ENCODE measurements at regions not wholly inside any gene's neighbourhood (a gene's known extent, or its start where the extent isn't known, plus 50 kb on each side); places are given as distances from the start of the nearest gene placed in this dataset.

DNA sequence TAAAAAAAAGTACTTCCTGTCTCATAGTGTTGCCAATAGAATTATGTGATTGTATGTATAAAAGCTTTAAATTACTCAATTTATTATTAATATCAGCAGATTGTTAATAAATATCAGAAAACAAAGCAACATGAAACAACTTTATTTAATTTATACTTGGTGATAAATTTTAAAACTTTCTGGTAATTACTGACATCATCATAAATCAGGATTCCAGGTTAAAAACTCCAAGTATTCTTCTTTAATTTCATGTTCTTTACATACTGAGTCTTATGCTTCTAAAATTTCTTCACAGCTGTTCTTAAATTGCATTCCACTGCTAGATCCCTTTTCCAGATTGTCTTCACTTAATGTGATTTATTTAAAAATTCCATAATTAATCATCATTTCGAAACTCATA is 1224.5 kb downstream of the PCDH18 start:
- Histone ChIP-seq H4K20me1 (ENCODE audit: insufficient read depth, low read length) (no peaks in the 10 kb centered on the region), H3K79me1 (ENCODE audit: low read depth in 1 of 2, low read length in 2 of 2) (no peaks in the 10 kb centered on the region), H2AK5ac (ENCODE audit: low read depth, low read length) (no peak overlapping the region), H3K9me3 (ENCODE audit: control insufficient read depth, insufficient read depth, low read length) (peaks cover 2% of the 10 kb centered on the region; the same call in 1 of the 2 replicates), H2BK15ac (ENCODE audit: low read depth, low read length) (no peak overlapping the region), H2AK9ac (replicated peaks; ENCODE audit: low read depth, low read length, poor library complexity) (no peak overlapping the region), H2BK5ac (ENCODE audit: low read depth, low read length, poor library complexity, severe bottlenecking) (no peak overlapping the region), H4K8ac (ENCODE audit: low read depth in 2 of 2, low read length in 2 of 2) (no peak overlapping the region), H3K14ac (replicated peaks; ENCODE audit: low read depth, low read length) (no peak overlapping the region), H3K27ac (ENCODE audit: insufficient read depth, low read length) (no peak overlapping the region), H2AFZ (replicated peaks; ENCODE audit: low read length, poor library complexity) (no peak overlapping the region), H3K4ac (ENCODE audit: low read depth, low read length) (no peak overlapping the region), H4K91ac (ENCODE audit: insufficient read depth, low read depth, low read length) (no peak overlapping the region), H4K5ac (ENCODE audit: low read depth, low read length) (no peak overlapping the region), H3K23ac (ENCODE audit: low read depth, low read length) (no peak overlapping the region), H3K9me1 (ENCODE audit: insufficient read depth, low read length) (no peaks in the 10 kb centered on the region), H3K27me3 (ENCODE audit: control insufficient read depth, insufficient read depth, low read length) (no peaks in the 10 kb centered on the region), H3K56ac (ENCODE audit: extremely low read depth, insufficient read depth, low read length) (no peak overlapping the region), H2BK20ac (ENCODE audit: low read depth, low read length) (no peak overlapping the region), H3K36me3 (ENCODE audit: control insufficient read depth, insufficient read depth, low read length) (no peaks in the 10 kb centered on the region), H3K4me1 (ENCODE audit: control insufficient read depth, insufficient read depth, low read length) (no peaks in the 10 kb centered on the region), H3K18ac (ENCODE audit: low read depth, low read length) (no peak overlapping the region), H2BK120ac (ENCODE audit: low read depth, low read length) (no peak overlapping the region), H3K4me2 (ENCODE audit: low read depth, low read length) (no peak overlapping the region), H3K4me3 (ENCODE audit: insufficient read depth, low read depth, low read length) (no peak overlapping the region), H3K9ac (ENCODE audit: low read depth, low read length) (no peak overlapping the region)
- TF ChIP-seq, protein P1, sequence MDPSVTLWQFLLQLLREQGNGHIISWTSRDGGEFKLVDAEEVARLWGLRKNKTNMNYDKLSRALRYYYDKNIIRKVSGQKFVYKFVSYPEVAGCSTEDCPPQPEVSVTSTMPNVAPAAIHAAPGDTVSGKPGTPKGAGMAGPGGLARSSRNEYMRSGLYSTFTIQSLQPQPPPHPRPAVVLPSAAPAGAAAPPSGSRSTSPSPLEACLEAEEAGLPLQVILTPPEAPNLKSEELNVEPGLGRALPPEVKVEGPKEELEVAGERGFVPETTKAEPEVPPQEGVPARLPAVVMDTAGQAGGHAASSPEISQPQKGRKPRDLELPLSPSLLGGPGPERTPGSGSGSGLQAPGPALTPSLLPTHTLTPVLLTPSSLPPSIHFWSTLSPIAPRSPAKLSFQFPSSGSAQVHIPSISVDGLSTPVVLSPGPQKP (IDR thresholded peaks at IDR 0.05; ENCODE audit: borderline replicate concordance, low read depth, low read length), result no peak
- TF ChIP-seq RFX5 (IDR thresholded peaks at IDR 0.05; ENCODE audit: low read depth, low read length) (no peak), CHD1 (IDR thresholded peaks at IDR 0.05; ENCODE audit: low read depth, low read length) (no peak), POLR2A (IDR thresholded peaks at IDR 0.05; ENCODE audit: low read depth, low read length) (no peak), RAD21 (IDR thresholded peaks at IDR 0.05; ENCODE audit: low read length) (no peak), NFE2L2 (IDR thresholded peaks at IDR 0.05; ENCODE audit: low read depth, low read length) (no peak), RCOR1 (IDR thresholded peaks at IDR 0.05; ENCODE audit: insufficient replicate concordance, low read length) (no peak), FOS (IDR thresholded peaks at IDR 0.05; ENCODE audit: low read depth, low read length) (no peak), MXI1 (IDR thresholded peaks at IDR 0.05; ENCODE audit: borderline replicate concordance, low read depth, low read length) (no peak), SMC3 (IDR thresholded peaks at IDR 0.05; ENCODE audit: low read depth, low read length) (no peak), MAFK (IDR thresholded peaks at IDR 0.05; ENCODE audit: low read depth, low read length) (no peak), CEBPB (IDR thresholded peaks at IDR 0.05; ENCODE audit: low read depth, low read length) (no peak), BHLHE40 (IDR thresholded peaks at IDR 0.05; ENCODE audit: low read depth, low read length) (no peak), MAZ (IDR thresholded peaks at IDR 0.05; ENCODE audit: borderline replicate concordance, low read depth, low read length) (no peak)
- TF ChIP-seq, protein P2, sequence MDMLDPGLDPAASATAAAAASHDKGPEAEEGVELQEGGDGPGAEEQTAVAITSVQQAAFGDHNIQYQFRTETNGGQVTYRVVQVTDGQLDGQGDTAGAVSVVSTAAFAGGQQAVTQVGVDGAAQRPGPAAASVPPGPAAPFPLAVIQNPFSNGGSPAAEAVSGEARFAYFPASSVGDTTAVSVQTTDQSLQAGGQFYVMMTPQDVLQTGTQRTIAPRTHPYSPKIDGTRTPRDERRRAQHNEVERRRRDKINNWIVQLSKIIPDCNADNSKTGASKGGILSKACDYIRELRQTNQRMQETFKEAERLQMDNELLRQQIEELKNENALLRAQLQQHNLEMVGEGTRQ (IDR thresholded peaks at IDR 0.05; ENCODE audit: low read depth, low read length), result no peak
- TF ChIP-seq, protein P3, sequence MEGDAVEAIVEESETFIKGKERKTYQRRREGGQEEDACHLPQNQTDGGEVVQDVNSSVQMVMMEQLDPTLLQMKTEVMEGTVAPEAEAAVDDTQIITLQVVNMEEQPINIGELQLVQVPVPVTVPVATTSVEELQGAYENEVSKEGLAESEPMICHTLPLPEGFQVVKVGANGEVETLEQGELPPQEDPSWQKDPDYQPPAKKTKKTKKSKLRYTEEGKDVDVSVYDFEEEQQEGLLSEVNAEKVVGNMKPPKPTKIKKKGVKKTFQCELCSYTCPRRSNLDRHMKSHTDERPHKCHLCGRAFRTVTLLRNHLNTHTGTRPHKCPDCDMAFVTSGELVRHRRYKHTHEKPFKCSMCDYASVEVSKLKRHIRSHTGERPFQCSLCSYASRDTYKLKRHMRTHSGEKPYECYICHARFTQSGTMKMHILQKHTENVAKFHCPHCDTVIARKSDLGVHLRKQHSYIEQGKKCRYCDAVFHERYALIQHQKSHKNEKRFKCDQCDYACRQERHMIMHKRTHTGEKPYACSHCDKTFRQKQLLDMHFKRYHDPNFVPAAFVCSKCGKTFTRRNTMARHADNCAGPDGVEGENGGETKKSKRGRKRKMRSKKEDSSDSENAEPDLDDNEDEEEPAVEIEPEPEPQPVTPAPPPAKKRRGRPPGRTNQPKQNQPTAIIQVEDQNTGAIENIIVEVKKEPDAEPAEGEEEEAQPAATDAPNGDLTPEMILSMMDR (conservative IDR thresholded peaks at IDR 0.05; ENCODE audit: low read depth, low read length), result no peak
- ChIA-PET CTCF (no interaction called here), POLR2A (ENCODE audit: unreplicated experiment) (no interaction called here)
- in situ Hi-C loops (cut with MboI; ENCODE audit: low sequenced_read_pairs) (no loop called here), dilution Hi-C loops (cut with HindIII; ENCODE audit: low sequenced_read_pairs, unreplicated experiment) (no loop called here), intact Hi-C loops (cut with micrococcal nuclease) (no loop called here)
- ATAC-seq (ENCODE audit: low read depth) (no peak), DNase-seq (no peak)
- no TSS peak for BruUV-seq (replicated peaks)
- WGBS, 2 experiments (ENCODE audit: extremely low coverage in 2 of 2, insufficient read length in 1 of 2), result no CpG with 5 or more reads among the region's 1 CpG

Measured in IMR-90 (cell line).